Hepatocyte (in vitro differentiated cells): ENCODE measurements at regions not wholly inside any gene's neighbourhood (a gene's known extent, or its start where the extent isn't known, plus 50 kb on each side); places are given as distances from the start of the nearest gene placed in this dataset.

Source experiments
- DNase-seq: peaks from one replicate; pipeline ENCODE4 v3.0.0-alpha.2; 2016; ENCODE audit warnings: low spot score
- H2AFZ ChIP-seq: fragments of 200-600 bp; sonication (generic); 2 replicates; pipeline ENCODE4 v1.6.0; 2016; ENCODE audit warnings: antibody characterized with exemption, mild to moderate bottlenecking
- H3K27ac ChIP-seq: fragments of 200-600 bp; sonication (generic); 2 replicates; pipeline ENCODE4 v1.5.1; 2016; ENCODE audit warnings: mild to moderate bottlenecking
- H3K27me3 ChIP-seq: fragments of 200-600 bp; sonication (generic); 2 replicates; pipeline ENCODE4 v1.6.1; 2016
- H3K36me3 ChIP-seq: fragments of 200-600 bp; sonication (generic); replicated peaks from 2 replicates; pipeline ENCODE4 v1.5.1; 2016; ENCODE audit warnings: low read depth; ENCODE audit not compliant: insufficient read depth
- H3K4me1 ChIP-seq: fragments of 200-600 bp; sonication (generic); 2 replicates; pipeline ENCODE4 v1.5.1; 2016; ENCODE audit warnings: mild to moderate bottlenecking, moderate library complexity; ENCODE audit not compliant: insufficient read depth
- H3K4me2 ChIP-seq: fragments of 200-600 bp; sonication (generic); 2 replicates; pipeline ENCODE4 v1.6.0; 2016
- H3K4me3 ChIP-seq: fragments of 200-600 bp; sonication (generic); 2 replicates; pipeline ENCODE4 v1.5.1; 2016; ENCODE audit warnings: mild to moderate bottlenecking
- H3K79me2 ChIP-seq: fragments of 200-600 bp; sonication (generic); 2 replicates; pipeline ENCODE4 v1.6.0; 2017; ENCODE audit warnings: mild to moderate bottlenecking
- H3K9me2 ChIP-seq: fragments of 200-600 bp; sonication (generic); replicated peaks from 2 replicates; pipeline ENCODE4 v1.6.0; 2017; ENCODE audit warnings: mild to moderate bottlenecking; ENCODE audit not compliant: insufficient read depth
- H3K9me3 ChIP-seq: fragments of 200-600 bp; sonication (generic); 2 replicates; pipeline ENCODE4 v1.5.1; 2016; ENCODE audit warnings: low read depth, mild to moderate bottlenecking
- H4K20me1 ChIP-seq: fragments of 200-600 bp; sonication (generic); 2 replicates; pipeline ENCODE4 v1.6.0; 2016; ENCODE audit warnings: mild to moderate bottlenecking; ENCODE audit not compliant: insufficient read depth, poor library complexity, severe bottlenecking
- CTCF ChIP-seq: fragments of 200-600 bp; sonication (generic); IDR thresholded peaks from 2 replicates; pipeline ENCODE4 v1.5.1; 2016; ENCODE audit warnings: antibody characterized with exemption, mild to moderate bottlenecking; ENCODE audit not compliant: poor library complexity
- EZH2 ChIP-seq: fragments of 200-600 bp; sonication (generic); IDR thresholded peaks from 2 replicates; pipeline ENCODE4 v1.6.1; 2016; ENCODE audit warnings: antibody characterized with exemption, mild to moderate bottlenecking, borderline replicate concordance
- EZH2phosphoT487 ChIP-seq: fragments of 200-600 bp; sonication (generic); IDR thresholded peaks from one replicate; pipeline ENCODE4 v1.6.1; 2018; ENCODE audit warnings: antibody characterized with exemption, mild to moderate bottlenecking, low read depth, moderate library complexity; ENCODE audit not compliant: unreplicated experiment, severe bottlenecking
- WGBS: methylation state at CpG from one replicate; pipeline ENCODE4 v1.1.6; 2016; ENCODE audit warnings: low lambda C conversion rate; ENCODE audit errors: missing lambda C conversion rate; 5-methylcytosine and 5-hydroxymethylcytosine counted together

- no peaks in the 10 kb centered on the region for H3K27me3 ChIP-seq
- H3K9me2 ChIP-seq, result no peaks in the 10 kb centered on the region
- H3K9me3 ChIP-seq, result no peaks in the 10 kb centered on the region
- no peak overlapping the region for H2AFZ ChIP-seq
- no peaks in the 10 kb centered on the region for H3K79me2 ChIP-seq
- no peaks in the 10 kb centered on the region for H3K4me1 ChIP-seq
- H4K20me1 ChIP-seq, result no peaks in the 10 kb centered on the region
- no peak for TF ChIP-seq EZH2phosphoT487
- no peak for TF ChIP-seq CTCF
- TF ChIP-seq EZH2, result no peak
- H3K36me3 ChIP-seq, result no peaks in the 10 kb centered on the region
- no peak for DNase-seq
- no peak overlapping the region for H3K4me3 ChIP-seq
- H3K4me2 ChIP-seq, result no peak overlapping the region
- no peak overlapping the region for H3K27ac ChIP-seq
- 90% methylated on average over 2 of the region's 2 CpGs for WGBS
Observed at GRCh38 chr10:60491162-60491561, 101.5 kb upstream of the ANK3 start.

GRCh38 chr10:60490013-60490412 lies 100.3 kb upstream of the ANK3 start:
- Histone ChIP-seq H3K27ac (no peak overlapping the region), H3K9me3 (no peaks in the 10 kb centered on the region), H3K27me3 (no peaks in the 10 kb centered on the region), H3K4me1 (no peaks in the 10 kb centered on the region), H3K79me2 (no peaks in the 10 kb centered on the region), H3K9me2 (no peaks in the 10 kb centered on the region), H3K36me3 (no peaks in the 10 kb centered on the region), H3K4me3 (no peak overlapping the region), H3K4me2 (no peak overlapping the region), H2AFZ (no peak overlapping the region), H4K20me1 (no peaks in the 10 kb centered on the region)
- whole genome bisulfite sequencing, result 93% methylated on average over 3 of the region's 3 CpGs
- TF ChIP-seq EZH2phosphoT487 (no peak), EZH2 (no peak), CTCF (no peak)
- DNase-seq, result no peak

GRCh38 chr10:60488111-60488669 lies 98.5 kb upstream of the ANK3 start:
- Histone ChIP-seq H3K36me3 (no peaks in the 10 kb centered on the region), H3K79me2 (no peaks in the 10 kb centered on the region), H3K9me3 (no peaks in the 10 kb centered on the region), H3K27ac (no peak overlapping the region), H2AFZ (no peak overlapping the region), H3K27me3 (no peaks in the 10 kb centered on the region), H4K20me1 (no peaks in the 10 kb centered on the region), H3K4me2 (no peak overlapping the region), H3K4me3 (no peak overlapping the region), H3K9me2 (no peaks in the 10 kb centered on the region), H3K4me1 (no peaks in the 10 kb centered on the region)
- DNase-seq, result no peak
- WGBS, result 94% methylated on average over 1 of the region's 1 CpG
- TF ChIP-seq EZH2 (no peak), CTCF (no peak), EZH2phosphoT487 (no peak)

GRCh38 chr10:60487543-60487942 lies 97.9 kb upstream of the ANK3 start:
- 94% methylated on average over 8 of the region's 9 CpGs for WGBS
- Histone ChIP-seq H3K4me2 (no peak overlapping the region), H3K79me2 (no peaks in the 10 kb centered on the region), H3K9me3 (no peaks in the 10 kb centered on the region), H2AFZ (no peak overlapping the region), H3K9me2 (no peaks in the 10 kb centered on the region), H3K27ac (no peak overlapping the region), H3K27me3 (no peaks in the 10 kb centered on the region), H3K4me1 (no peaks in the 10 kb centered on the region), H3K36me3 (no peaks in the 10 kb centered on the region), H4K20me1 (no peaks in the 10 kb centered on the region), H3K4me3 (no peak overlapping the region)
- TF ChIP-seq EZH2phosphoT487 (no peak), EZH2 (no peak), CTCF (no peak)
- no peak for DNase-seq
